Hepatic stellate cell (primary cell): ENCODE measurements at regions not wholly inside any gene's neighbourhood (a gene's known extent, or its start where the extent isn't known, plus 50 kb on each side); places are given as distances from the start of the nearest gene placed in this dataset.

ENCODE experiments used
- DNase-seq: peaks from one replicate; pipeline ENCODE4 v3.0.0; 2011; ENCODE audit warnings: low spot score

- no peak for DNase-seq
These were observed 52.2 kb upstream of the SPACA1 start for GRCh38 chr6:87995461-87995860.

- no peak for DNase-seq
These were observed 54.3 kb upstream of the SPACA1 start for GRCh38 chr6:87993356-87993755.

GRCh38 chr6:87990871-87991270 is 56.8 kb upstream of the SPACA1 start:
- no peak for DNase-seq

GRCh38 chr6:87982134-87982533 is 65.5 kb upstream of the SPACA1 start:
- DNase-seq: no peak

- no peak for DNase-seq
These were observed 67.9 kb upstream of the SPACA1 start for GRCh38 chr6:87979737-87980136.

- DNase-seq: no peak
These were observed 71.0 kb upstream of the SPACA1 start for GRCh38 chr6:87976616-87977015.

- DNase-seq: no peak
These were observed 72.1 kb upstream of the SPACA1 start for GRCh38 chr6:87975561-87975960.

GRCh38 chr6:87972279-87972678 is 75.4 kb upstream of the SPACA1 start:
- DNase-seq: no peak

GRCh38 chr6:87971605-87972262 is 75.9 kb upstream of the SPACA1 start:
- DNase-seq: no peak

- DNase-seq: no peak
These were observed 79.0 kb upstream of the SPACA1 start for GRCh38 chr6:87968435-87969278.

- DNase-seq: no peak
These were observed 81.8 kb upstream of the SPACA1 start for GRCh38 chr6:87965806-87966205.

- no peak for DNase-seq
These were observed 88.6 kb upstream of the SPACA1 start for GRCh38 chr6:87959083-87959482.

- DNase-seq: no peak
These were observed 95.9 kb upstream of the SPACA1 start for GRCh38 chr6:87951751-87952150.

- no peak for DNase-seq
These were observed 97.0 kb upstream of the SPACA1 start for GRCh38 chr6:87950614-87951013.

GRCh38 chr6:87949194-87949593 is 98.4 kb upstream of the SPACA1 start:
- no peak for DNase-seq

- no peak for DNase-seq
These were observed 101.0 kb upstream of the SPACA1 start for GRCh38 chr6:87946669-87947068.

GRCh38 chr6:87945966-87946365 is 101.7 kb upstream of the SPACA1 start:
- no peak for DNase-seq

GRCh38 chr6:87945181-87945580 is 102.5 kb upstream of the SPACA1 start:
- DNase-seq: no peak

- peak; percentile 38 for DNase-seq
These were observed 103.1 kb upstream of the SPACA1 start for GRCh38 chr6:87944541-87944954.

GRCh38 chr6:87943191-87943590 is 104.5 kb upstream of the SPACA1 start:
- no peak for DNase-seq

GRCh38 chr6:87941556-87942358 is 105.9 kb upstream of the SPACA1 start:
- DNase-seq: no peak

GRCh38 chr6:87939776-87940175 is 107.9 kb upstream of the SPACA1 start:
- DNase-seq: no peak

GRCh38 chr6:87938287-87938686 is 109.4 kb upstream of the SPACA1 start:
- no peak for DNase-seq
